Ovary (tissue), 7 donors: ENCODE measurements at regions not wholly inside any gene's neighbourhood (a gene's known extent, or its start where the extent isn't known, plus 50 kb on each side); places are given as distances from the start of the nearest gene placed in this dataset.

Experiments
- DNase-seq, 5 donors: peaks; one replicate each; pipeline ENCODE4 v3.0.0-alpha.2; 2019 to 2020
- H3K27ac ChIP-seq, 2 donors: fragments of 200-600 bp; one replicate each; pipeline versions ENCODE4 v1.5.1 to v1.8.0; 2019 to 2022
- H3K27me3 ChIP-seq: fragments of 200-600 bp; one replicate; pipeline ENCODE4 v1.8.0; 2022
- H3K36me3 ChIP-seq: fragments of 200-600 bp; sonication (generic); one replicate; pipeline ENCODE4 v1.5.1; 2019
- H3K4me1 ChIP-seq: one replicate; pipeline ENCODE4 v1.8.1; 2013; ENCODE audit warnings: mild to moderate bottlenecking, moderate library complexity; ENCODE audit not compliant: insufficient read depth
- H3K4me3 ChIP-seq: fragments of 200-600 bp; sonication (generic); one replicate; pipeline ENCODE4 v1.5.1; 2017
- H3K9me3 ChIP-seq, 2 donors: fragments of 200-600 bp in 1 of 2; sonication (generic) in 1 of 2; one replicate each; pipeline versions ENCODE4 v1.5.1 to v1.8.1; 2013 to 2019; ENCODE audit warnings: mild to moderate bottlenecking in 1 of 2, moderate library complexity in 1 of 2
- CTCF ChIP-seq, 3 donors: fragments of 450-650 bp in 2 of 3; fragments of 200-600 bp in 1 of 3; IDR thresholded peaks; one replicate each; pipeline versions ENCODE4 v1.5.1 to v1.8.0; 2016 to 2022; ENCODE audit warnings: antibody characterized with exemption in 3 of 3, mild to moderate bottlenecking in 1 of 3
- EP300 ChIP-seq: sonication (generic); formaldehyde crosslinking; IDR thresholded peaks from one replicate; pipeline ENCODE4 v1.6.1; 2017; ENCODE audit warnings: antibody characterized with exemption
- POLR2A ChIP-seq: fragments of 450-650 bp; IDR thresholded peaks from one replicate; pipeline ENCODE4 v1.6.1; 2017; ENCODE audit warnings: antibody characterized with exemption, mild to moderate bottlenecking, moderate library complexity
- WGBS, 3 donors: extraction: QIAGEN DNeasy Blood & Tissue Kit in 1 of 3; methylation state at CpG; one replicate each; pipeline versions ENCODE4 v1.1.5 to v1.1.7; 2013 to 2017; 5-methylcytosine and 5-hydroxymethylcytosine counted together
- intact Hi-C, 4 donors: fragments of 100-400 bp; cut with DNase I; formaldehyde crosslinking; loops; one replicate each; pipeline versions ENCODE4 v1.11.0 to v1.15.1; 2022 to 2023
- donor health status: DM: no; HTN: no; CAD: no; lungs with moderate emphysema.
- donor health status: DM: no; HTN: no; CAD: no.
- donor health status: Bipolar disorder and iron deficiency.
- donor health status: DM: no; HTN: no; CAD: no.
- donor health status: DM: yes; HTN: yes; CAD: no.

DNA sequence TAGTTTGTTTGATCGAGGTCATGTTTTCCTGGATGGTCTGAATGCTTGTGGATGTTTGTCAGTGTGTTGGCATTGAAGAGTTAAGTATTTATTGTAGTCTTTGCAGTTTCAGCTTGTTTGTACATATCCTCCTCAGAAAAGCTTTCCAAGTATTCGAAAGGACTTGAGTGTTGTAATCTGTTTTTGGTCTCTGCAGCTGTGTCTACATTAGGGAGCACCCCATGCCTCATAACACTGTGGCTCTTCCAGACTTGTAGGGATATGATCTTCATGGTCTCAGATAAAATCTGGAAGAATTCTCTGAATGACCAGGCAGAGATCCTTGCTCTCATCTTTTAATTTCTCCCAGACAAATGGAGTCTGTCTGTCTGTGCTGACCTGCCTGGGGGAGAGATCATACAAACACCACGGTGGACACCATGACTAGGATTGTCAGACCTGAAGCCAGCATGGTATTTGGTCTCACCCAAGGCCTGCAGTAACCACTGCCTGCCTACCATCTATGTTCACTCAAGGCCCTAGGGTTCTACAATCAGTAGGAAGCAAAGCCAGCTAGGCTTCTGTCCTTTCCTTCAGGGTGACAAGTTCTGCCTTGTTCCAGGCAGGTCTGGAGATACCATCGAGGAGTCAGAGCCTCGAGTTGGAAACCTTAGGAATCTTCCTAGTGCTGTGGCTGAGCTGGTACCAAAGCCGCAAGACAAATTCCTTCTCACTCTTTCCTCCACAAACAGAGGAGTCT is 114.7 kb upstream of the KHDRBS2 start:
- Histone ChIP-seq H3K9me3 (no peaks in the 10 kb centered on the region), H3K36me3 (no peaks in the 10 kb centered on the region), H3K27ac (no peak overlapping the region), H3K4me3 (no peak overlapping the region), H3K4me1 (no peaks in the 10 kb centered on the region), H3K27me3 (no peaks in the 10 kb centered on the region)
- intact Hi-C loops = no loop called here
- TF ChIP-seq EP300 (no peak), POLR2A (no peak), CTCF (IDR thresholded peaks at IDR 0.05) (no peak)
- DNase-seq = no peak
- 68 to 74% (median 69%) methylated on average over 6 of the region's 6 CpGs for WGBS, 3 donors

- Histone ChIP-seq H3K4me3 (no peak overlapping the region), H3K4me1 (no peaks in the 10 kb centered on the region), H3K9me3 (no peaks in the 10 kb centered on the region), H3K27ac (no peak overlapping the region), H3K27me3 (no peaks in the 10 kb centered on the region), H3K36me3 (no peaks in the 10 kb centered on the region)
- DNase-seq = no peak
- intact Hi-C loops = no loop called here
- TF ChIP-seq EP300 = no peak
- TF ChIP-seq POLR2A = no peak
- TF ChIP-seq CTCF (IDR thresholded peaks at IDR 0.05) = no peak
- WGBS, 3 donors = 77 to 83% (median 80%) methylated on average over 3 of the region's 3 CpGs
Observed at GRCh38 chr6:62393608-62394007, 107.6 kb upstream of the KHDRBS2 start.

DNA sequence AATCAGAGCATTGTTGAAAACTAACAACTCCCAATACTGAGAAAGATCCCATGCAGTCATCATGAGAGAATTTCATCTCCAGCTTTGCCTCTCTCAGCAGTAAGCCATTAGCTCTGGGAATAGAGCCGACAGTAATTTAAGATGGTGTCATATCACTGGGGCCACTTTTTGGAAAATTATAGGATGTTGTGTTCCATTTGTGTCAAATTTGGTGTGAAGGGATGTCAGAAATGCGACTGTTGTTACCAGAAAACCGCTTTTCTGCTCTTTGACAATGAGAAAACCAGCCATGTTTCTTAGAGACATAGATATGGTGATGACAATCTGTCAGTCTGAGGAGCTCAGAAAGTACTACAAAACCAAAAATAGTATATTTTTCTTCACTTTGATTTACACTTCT is 106.3 kb upstream of the KHDRBS2 start:
- no peak for DNase-seq
- Histone ChIP-seq H3K27ac (no peak overlapping the region), H3K9me3 (no peaks in the 10 kb centered on the region), H3K27me3 (no peaks in the 10 kb centered on the region), H3K4me3 (no peak overlapping the region), H3K36me3 (no peaks in the 10 kb centered on the region), H3K4me1 (no peaks in the 10 kb centered on the region)
- WGBS, 3 donors = 63 to 87% (median 76%) methylated on average over 3 of the region's 3 CpGs
- intact Hi-C loops = no loop called here
- no peak for TF ChIP-seq CTCF (IDR thresholded peaks at IDR 0.05)
- TF ChIP-seq EP300 = no peak
- TF ChIP-seq POLR2A = no peak

- no peak overlapping the region for H3K27ac ChIP-seq
- 79 to 82% (median 82%) methylated on average over 2 of the region's 2 CpGs for WGBS, 3 donors
- intact Hi-C loops = no loop called here
- no peak for DNase-seq
- no peaks in the 10 kb centered on the region for H3K27me3 ChIP-seq
- no peaks in the 10 kb centered on the region for H3K9me3 ChIP-seq
- no peaks in the 10 kb centered on the region for H3K36me3 ChIP-seq
- TF ChIP-seq EP300 = no peak
- TF ChIP-seq CTCF (IDR thresholded peaks at IDR 0.05) = no peak
- TF ChIP-seq POLR2A = no peak
- H3K4me3 ChIP-seq = no peak overlapping the region
- H3K4me1 ChIP-seq = no peaks in the 10 kb centered on the region
Observed at GRCh38 chr6:62391358-62391757, 105.3 kb upstream of the KHDRBS2 start.
